Nephron (organoid): ENCODE measurements at regions not wholly inside any gene's neighbourhood (a gene's known extent, or its start where the extent isn't known, plus 50 kb on each side); places are given as distances from the start of the nearest gene placed in this dataset.

Source experiments
- H3K27ac Mint-ChIP-seq, 3 experiments: 2 replicates each; pipeline ENCODE4 v1.8.0; 2020; ENCODE audit warnings: mixed read lengths in 3 of 3, mild to moderate bottlenecking in 2 of 3, moderate library complexity in 1 of 3
- H3K27me3 Mint-ChIP-seq: 2 replicates; pipeline ENCODE4 v1.8.0; 2021; ENCODE audit warnings: low read depth, mild to moderate bottlenecking, moderate library complexity, mixed read lengths
- H3K36me3 Mint-ChIP-seq: 2 replicates; pipeline ENCODE4 v1.8.0; 2020; ENCODE audit warnings: low read depth, mixed read lengths
- H3K4me1 Mint-ChIP-seq: 2 replicates; pipeline ENCODE4 v1.8.0; 2020; ENCODE audit warnings: mixed read lengths
- H3K4me3 Mint-ChIP-seq, 3 experiments: 2 replicates each; pipeline ENCODE4 v1.8.0; 2020; ENCODE audit warnings: mild to moderate bottlenecking in 3 of 3, mixed read lengths in 3 of 3, moderate library complexity in 2 of 3
- H3K9me3 Mint-ChIP-seq: 2 replicates; pipeline ENCODE4 v1.8.0; 2020; ENCODE audit warnings: mixed read lengths
- TF ChIP-seq, protein P1 (sequence below), 3 experiments: fragments of 200-600 bp; sonication (generic); IDR thresholded peaks; one replicate each; pipeline ENCODE4 v1.5.0; 2021; ENCODE audit warnings: antibody characterized with exemption in 3 of 3; ENCODE audit not compliant: unreplicated experiment in 3 of 3

DNA sequence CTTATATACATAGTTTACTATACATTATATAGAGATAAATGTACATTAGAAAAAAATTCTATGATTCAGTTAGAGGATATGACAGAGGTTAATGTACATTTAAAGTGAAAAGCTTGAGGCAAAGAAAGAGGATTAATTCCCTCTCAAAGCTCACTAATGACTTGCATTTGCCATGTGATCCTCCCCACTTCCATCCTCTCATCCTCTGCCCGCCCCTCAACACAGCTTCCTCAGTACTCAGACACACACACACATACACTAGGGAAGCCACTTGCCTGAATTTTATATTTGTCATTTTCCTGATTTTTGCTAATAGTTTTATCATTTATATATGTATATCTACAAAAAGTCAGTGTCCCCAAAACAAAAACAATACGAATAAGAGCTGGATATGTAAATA, 764.5 kb downstream of the EFNA5 start:
- H3K36me3 Mint-ChIP-seq, result no peaks in the 10 kb centered on the region
- TF ChIP-seq, protein P1, sequence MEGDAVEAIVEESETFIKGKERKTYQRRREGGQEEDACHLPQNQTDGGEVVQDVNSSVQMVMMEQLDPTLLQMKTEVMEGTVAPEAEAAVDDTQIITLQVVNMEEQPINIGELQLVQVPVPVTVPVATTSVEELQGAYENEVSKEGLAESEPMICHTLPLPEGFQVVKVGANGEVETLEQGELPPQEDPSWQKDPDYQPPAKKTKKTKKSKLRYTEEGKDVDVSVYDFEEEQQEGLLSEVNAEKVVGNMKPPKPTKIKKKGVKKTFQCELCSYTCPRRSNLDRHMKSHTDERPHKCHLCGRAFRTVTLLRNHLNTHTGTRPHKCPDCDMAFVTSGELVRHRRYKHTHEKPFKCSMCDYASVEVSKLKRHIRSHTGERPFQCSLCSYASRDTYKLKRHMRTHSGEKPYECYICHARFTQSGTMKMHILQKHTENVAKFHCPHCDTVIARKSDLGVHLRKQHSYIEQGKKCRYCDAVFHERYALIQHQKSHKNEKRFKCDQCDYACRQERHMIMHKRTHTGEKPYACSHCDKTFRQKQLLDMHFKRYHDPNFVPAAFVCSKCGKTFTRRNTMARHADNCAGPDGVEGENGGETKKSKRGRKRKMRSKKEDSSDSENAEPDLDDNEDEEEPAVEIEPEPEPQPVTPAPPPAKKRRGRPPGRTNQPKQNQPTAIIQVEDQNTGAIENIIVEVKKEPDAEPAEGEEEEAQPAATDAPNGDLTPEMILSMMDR (IDR thresholded peaks at IDR 0.05; ENCODE audit: unreplicated experiment in 3 of 3), result no peak
- no peaks in the 10 kb centered on the region for H3K4me1 Mint-ChIP-seq
- H3K4me3 Mint-ChIP-seq, result no peak overlapping the region
- H3K27ac Mint-ChIP-seq, result no peak overlapping the region
- H3K9me3 Mint-ChIP-seq, result peaks cover 2% of the 10 kb centered on the region
- H3K27me3 Mint-ChIP-seq, result no peaks in the 10 kb centered on the region

DNA sequence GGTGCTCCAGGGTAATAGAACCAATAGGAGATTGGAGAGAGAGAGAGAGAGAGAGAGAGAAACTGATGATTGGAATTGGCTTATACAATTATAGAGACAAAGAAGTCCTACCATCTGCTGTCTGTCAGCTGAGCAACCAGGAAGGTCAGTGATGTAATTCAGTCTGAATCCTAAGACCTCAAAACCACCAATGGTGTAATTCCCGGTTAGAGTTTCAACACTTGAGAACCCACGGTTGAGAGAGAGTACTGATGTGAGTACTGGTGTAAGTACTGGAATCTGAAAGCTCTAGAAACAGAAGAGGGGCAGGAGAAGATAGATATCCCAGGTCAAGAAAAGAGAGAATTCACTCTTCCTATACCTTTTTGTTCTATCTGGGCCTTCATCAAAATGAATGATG, 775.8 kb downstream of the EFNA5 start:
- Mint-ChIP-seq H3K9me3 (no peaks in the 10 kb centered on the region), H3K4me3 (no peak overlapping the region), H3K27ac (no peak overlapping the region), H3K27me3 (peaks cover 7% of the 10 kb centered on the region), H3K4me1 (no peaks in the 10 kb centered on the region), H3K36me3 (no peaks in the 10 kb centered on the region)
- TF ChIP-seq, protein P1 (IDR thresholded peaks at IDR 0.05; ENCODE audit: unreplicated experiment in 3 of 3), result no peak

GRCh38 chr5:106882035-106882434, 788.7 kb downstream of the EFNA5 start:
- Mint-ChIP-seq H3K36me3 (no peaks in the 10 kb centered on the region), H3K4me3 (no peak overlapping the region), H3K9me3 (no peaks in the 10 kb centered on the region), H3K27me3 (no peaks in the 10 kb centered on the region), H3K4me1 (no peaks in the 10 kb centered on the region), H3K27ac (no peak overlapping the region)
- TF ChIP-seq, protein P1 (IDR thresholded peaks at IDR 0.05; ENCODE audit: unreplicated experiment in 3 of 3), result no peak

DNA sequence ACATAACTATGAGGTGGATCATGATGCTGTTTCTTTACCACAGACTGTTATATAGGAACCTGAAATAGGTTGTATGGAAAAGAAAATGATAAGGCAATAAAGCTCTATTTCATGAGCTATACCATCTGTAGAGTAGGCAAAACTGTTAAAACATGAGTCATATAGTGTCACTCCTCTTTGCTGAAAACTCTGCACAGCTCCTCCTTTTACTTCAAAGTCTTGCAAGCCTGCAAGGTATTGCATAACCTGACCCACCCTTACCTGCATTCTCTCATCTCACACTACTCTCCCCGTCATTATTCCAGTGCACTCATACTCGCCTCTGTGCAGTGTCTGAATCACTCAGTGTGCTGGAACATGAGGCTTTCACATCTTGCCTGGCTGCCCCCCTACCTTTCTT, 790.1 kb downstream of the EFNA5 start:
- H3K27me3 Mint-ChIP-seq, result no peaks in the 10 kb centered on the region
- H3K27ac Mint-ChIP-seq, result no peak overlapping the region
- no peak overlapping the region for H3K4me3 Mint-ChIP-seq
- no peaks in the 10 kb centered on the region for H3K4me1 Mint-ChIP-seq
- no peaks in the 10 kb centered on the region for H3K36me3 Mint-ChIP-seq
- H3K9me3 Mint-ChIP-seq, result peaks cover 3% of the 10 kb centered on the region
- TF ChIP-seq, protein P1 (IDR thresholded peaks at IDR 0.05; ENCODE audit: unreplicated experiment in 3 of 3), result no peak

GRCh38 chr5:106877881-106878280, 792.9 kb downstream of the EFNA5 start:
- TF ChIP-seq, protein P1 (IDR thresholded peaks at IDR 0.05; ENCODE audit: unreplicated experiment in 3 of 3), result no peak
- H3K9me3 Mint-ChIP-seq, result peaks cover 3% of the 10 kb centered on the region
- no peak overlapping the region for H3K4me3 Mint-ChIP-seq
- H3K36me3 Mint-ChIP-seq, result no peaks in the 10 kb centered on the region
- H3K27ac Mint-ChIP-seq, result no peak overlapping the region
- peaks cover 6% of the 10 kb centered on the region for H3K4me1 Mint-ChIP-seq
- peaks cover 4% of the 10 kb centered on the region for H3K27me3 Mint-ChIP-seq

GRCh38 chr5:106876665-106877194, 794.0 kb downstream of the EFNA5 start:
- Mint-ChIP-seq H3K27me3 (peaks cover 4% of the 10 kb centered on the region), H3K4me1 (peaks cover 11% of the 10 kb centered on the region), H3K36me3 (no peaks in the 10 kb centered on the region), H3K9me3 (peaks cover 3% of the 10 kb centered on the region), H3K4me3 (no peak overlapping the region), H3K27ac (no peak overlapping the region)
- TF ChIP-seq, protein P1 (IDR thresholded peaks at IDR 0.05; ENCODE audit: unreplicated experiment in 3 of 3), result no peak
